ENCODE measurements at regions not wholly inside any gene's neighbourhood (a gene's known extent, or its start where the extent isn't known, plus 50 kb on each side); places are given as distances from the start of the nearest gene placed in this dataset.

GRCh38 chr11:121895919-121896318, 220.1 kb downstream of the BLID start:
- intact Hi-C loops (cut with DNase I) = no loop called here
- Histone ChIP-seq H3K36me3 (no peaks in the 10 kb centered on the region), H3K4me3 (no peak overlapping the region), H3K27ac (peak overlapping the region in 2 of 12 donors; percentile 3 to 46), H3K27me3 (no peaks in the 10 kb centered on the region), H3K9me3 (no peaks in the 10 kb centered on the region), H3K4me1 (peaks cover 0 to 26% (median 8%) of the 10 kb centered on the region in 12 donors)
- ATAC-seq (peak in 2 of 4 donors; percentile 20 to 66), DNase-seq (no peak)
- WGBS, 4 donors = 51 to 70% (median 59%) methylated on average over 1 of the region's 1 CpG
- TF ChIP-seq POLR2A (IDR thresholded peaks at IDR 0.05) (no peak), CTCF (IDR thresholded peaks at IDR 0.05) (no peak)

- TF ChIP-seq CTCF (IDR thresholded peaks at IDR 0.05) = no peak
- no peak for TF ChIP-seq POLR2A (IDR thresholded peaks at IDR 0.05)
- no peak overlapping the region for H3K27ac ChIP-seq
- H3K4me3 ChIP-seq = no peak overlapping the region
- intact Hi-C loops (cut with DNase I) = no loop called here
- no peaks in the 10 kb centered on the region for H3K27me3 ChIP-seq
- H3K9me3 ChIP-seq = no peaks in the 10 kb centered on the region
- no peak for DNase-seq
- WGBS, 4 donors = 92 to 95% (median 95%) methylated on average over 3 of the region's 3 CpGs
- peaks cover 0 to 39% (median 8%) of the 10 kb centered on the region in 12 donors for H3K4me1 ChIP-seq
- ATAC-seq = no peak
- H3K36me3 ChIP-seq = no peaks in the 10 kb centered on the region
These were observed 221.4 kb downstream of the BLID start for GRCh38 chr11:121894581-121894980.

GRCh38 chr11:121892863-121893262, 223.2 kb downstream of the BLID start:
- H3K4me1 ChIP-seq = peaks cover 0 to 39% (median 8%) of the 10 kb centered on the region in 12 donors
- intact Hi-C loops (cut with DNase I) = no loop called here
- 64 to 71% (median 67%) methylated on average over 3 of the region's 3 CpGs for WGBS, 4 donors
- ATAC-seq (no peak), DNase-seq (no peak)
- TF ChIP-seq POLR2A (IDR thresholded peaks at IDR 0.05) (no peak), CTCF (IDR thresholded peaks at IDR 0.05) (no peak)
- H3K36me3 ChIP-seq = no peaks in the 10 kb centered on the region
- H3K27ac ChIP-seq = no peak overlapping the region
- H3K27me3 ChIP-seq = no peaks in the 10 kb centered on the region
- no peaks in the 10 kb centered on the region for H3K9me3 ChIP-seq
- H3K4me3 ChIP-seq = no peak overlapping the region

- Histone ChIP-seq H3K4me3 (no peak overlapping the region), H3K27ac (no peak overlapping the region), H3K27me3 (no peaks in the 10 kb centered on the region), H3K4me1 (peaks cover 0 to 42% (median 8%) of the 10 kb centered on the region in 12 donors), H3K36me3 (no peaks in the 10 kb centered on the region), H3K9me3 (no peaks in the 10 kb centered on the region)
- TF ChIP-seq CTCF (IDR thresholded peaks at IDR 0.05) (no peak), POLR2A (IDR thresholded peaks at IDR 0.05) (no peak)
- WGBS, 4 donors = 48 to 58% (median 51%) methylated on average over 3 of the region's 3 CpGs
- DNase-seq (peak in 4 of 5 donors; percentile 23 to 47 (median 36)), ATAC-seq (peak in 1 of 4 donors; percentile 26)
- intact Hi-C loops (cut with DNase I) = no loop called here
These were observed 223.8 kb downstream of the BLID start for GRCh38 chr11:121892131-121892681.
